Urothelium cell line (cell line): ENCODE measurements at regions not wholly inside any gene's neighbourhood (a gene's known extent, or its start where the extent isn't known, plus 50 kb on each side); places are given as distances from the start of the nearest gene placed in this dataset.
A peak's percentile ranks its signal among the peaks of the same experiment; 100 is the strongest.
"Not testable (repeated sequence)": the region's sequence is repeated elsewhere in the genome, so short reads cannot be mapped to it uniquely, and the experiment has no call there.

Source experiments
- DNase-seq: peaks from one replicate; pipeline ENCODE4 v3.0.0; 2011; ENCODE audit warnings: low spot score, mixed read lengths
- FAIRE-seq: peaks from 2 replicates; lab custom pipeline; 2011; peaks lifted over from hg19 to GRCh38; lab: Jason Lieb, UNC

DNA sequence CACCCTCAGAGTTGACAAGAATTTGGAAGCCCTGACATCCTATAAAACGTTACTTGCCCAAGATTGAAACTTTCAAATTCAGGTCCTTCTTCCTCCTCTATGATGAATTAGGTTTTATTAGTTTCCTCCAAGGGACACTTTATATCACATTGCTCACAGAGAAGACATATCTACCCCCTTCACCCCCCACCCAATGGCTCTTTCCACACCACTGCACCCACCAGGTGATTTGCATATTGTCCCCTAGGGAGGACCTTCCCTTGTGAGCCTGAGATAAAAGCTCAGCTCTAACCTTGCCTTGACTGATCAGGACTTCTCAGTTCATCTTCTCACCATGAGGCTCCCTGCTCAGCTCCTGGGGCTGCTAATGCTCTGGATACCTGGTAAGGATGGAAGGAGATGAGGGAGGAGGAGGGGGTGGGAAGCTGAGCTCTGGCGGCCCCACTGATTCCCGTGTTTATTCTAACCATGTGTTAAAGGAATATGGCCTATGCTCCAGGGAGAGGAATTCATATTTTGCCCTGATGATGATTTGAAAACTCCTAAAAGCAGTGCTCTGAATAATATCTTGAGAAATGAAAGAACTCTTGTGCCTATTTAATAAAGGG lies 1255.8 kb downstream of the RPIA start:
- not testable (repeated sequence) for FAIRE-seq, DNase-seq

DNA sequence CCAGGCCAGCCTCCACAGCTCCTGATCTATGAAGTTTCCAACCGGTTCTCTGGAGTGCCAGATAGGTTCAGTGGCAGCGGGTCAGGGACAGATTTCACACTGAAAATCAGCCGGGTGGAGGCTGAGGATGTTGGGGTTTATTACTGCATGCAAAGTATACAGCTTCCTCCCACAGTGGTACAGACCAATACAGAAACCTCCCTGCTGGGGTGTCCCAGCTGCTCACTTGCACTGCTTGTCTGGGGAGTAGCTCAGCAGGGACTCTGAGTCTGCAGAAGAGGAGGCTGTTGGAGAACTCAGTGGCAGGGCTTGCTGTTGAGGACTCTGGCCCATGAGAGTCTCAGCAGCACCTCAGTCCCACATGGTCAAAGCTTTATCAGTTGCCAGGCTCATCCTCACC lies 1256.6 kb downstream of the RPIA start:
- FAIRE-seq = peak; percentile 9
- DNase-seq = not testable (repeated sequence)

DNA sequence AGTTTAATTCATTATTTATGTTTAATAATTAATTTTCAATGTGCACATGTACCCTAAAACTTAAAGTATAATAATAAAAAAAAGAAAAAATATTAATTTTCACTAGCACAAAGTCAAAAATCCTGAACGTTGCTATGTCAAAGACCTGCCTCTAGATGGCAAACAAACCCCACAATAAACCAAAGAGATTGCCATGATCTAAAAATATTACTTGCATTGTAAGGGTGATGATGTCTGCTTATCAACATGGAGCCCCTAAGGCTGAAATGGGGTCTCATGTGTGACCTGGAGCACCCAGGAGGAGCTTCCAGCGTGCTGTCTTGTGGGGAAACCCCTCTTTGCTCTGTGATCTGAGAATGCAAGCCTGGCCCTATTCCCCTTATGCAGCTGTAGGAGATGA lies 1259.3 kb downstream of the RPIA start:
- FAIRE-seq = peak; percentile 87
- not testable (repeated sequence) for DNase-seq

DNA sequence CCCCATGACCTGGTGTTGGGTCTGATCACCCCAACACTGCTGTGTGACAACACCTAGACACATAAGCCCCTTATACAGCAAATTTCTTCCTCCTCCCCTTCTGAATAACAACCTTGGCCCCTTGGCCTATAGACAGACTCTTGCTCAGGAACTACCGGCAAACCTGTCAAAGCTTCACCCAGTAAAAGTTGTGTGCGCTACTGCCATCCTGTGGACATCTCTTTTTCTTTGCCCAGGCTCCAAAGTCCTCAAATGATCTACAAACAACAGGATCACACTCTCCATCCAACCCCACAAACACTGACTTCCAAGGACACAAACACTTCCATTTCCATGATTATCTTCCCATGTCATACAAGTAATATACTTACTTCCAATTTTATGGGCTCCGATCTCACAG lies 1265.8 kb downstream of the RPIA start:
- FAIRE-seq (peak; percentile 96), DNase-seq (peak; percentile 14)

DNA sequence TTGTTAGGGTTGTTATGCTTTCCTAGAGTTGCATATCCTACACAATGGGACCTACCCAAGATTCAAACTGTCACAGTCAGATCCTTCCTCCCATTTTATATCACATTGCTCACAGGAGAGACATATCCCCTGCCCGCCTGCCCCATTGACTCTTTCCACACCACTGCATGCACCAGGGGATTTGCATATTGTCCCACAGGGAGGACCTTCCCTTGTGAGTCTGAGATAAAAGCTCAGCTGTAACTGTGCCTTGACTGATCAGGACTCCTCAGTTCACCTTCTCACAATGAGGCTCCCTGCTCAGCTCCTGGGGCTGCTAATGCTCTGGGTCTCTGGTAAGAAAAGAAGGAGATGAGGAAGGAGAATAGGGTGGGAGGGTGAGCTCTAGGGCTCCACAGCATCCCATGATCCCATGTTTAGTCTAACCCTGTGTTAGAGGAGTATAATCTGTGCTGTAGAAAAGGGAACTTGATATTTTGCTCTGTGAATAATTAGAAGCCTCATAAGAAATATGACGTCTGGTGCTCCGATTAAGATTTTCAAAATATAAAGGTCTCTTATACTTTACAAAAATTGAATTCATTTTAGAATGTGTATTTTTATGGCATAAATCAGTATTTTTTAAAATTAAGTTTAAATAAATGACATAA lies 1268.4 kb downstream of the RPIA start:
- FAIRE-seq, DNase-seq: not testable (repeated sequence)

DNA sequence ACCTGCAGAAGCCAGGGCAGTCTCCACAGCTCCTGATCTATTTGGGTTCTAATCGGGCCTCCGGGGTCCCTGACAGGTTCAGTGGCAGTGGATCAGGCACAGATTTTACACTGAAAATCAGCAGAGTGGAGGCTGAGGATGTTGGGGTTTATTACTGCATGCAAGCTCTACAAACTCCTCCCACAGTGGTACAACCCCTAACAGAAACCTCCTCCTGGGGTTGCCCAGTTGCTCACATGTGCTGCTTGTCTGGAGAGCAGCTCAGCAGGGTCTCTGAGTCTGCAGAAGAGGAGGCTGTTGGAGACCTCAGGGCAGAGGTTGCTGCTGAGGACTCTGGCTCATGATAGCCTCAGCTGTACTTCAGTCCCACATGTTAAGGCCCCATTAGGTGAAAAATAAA lies 1269.1 kb downstream of the RPIA start:
- peak; percentile 37 for FAIRE-seq

DNA sequence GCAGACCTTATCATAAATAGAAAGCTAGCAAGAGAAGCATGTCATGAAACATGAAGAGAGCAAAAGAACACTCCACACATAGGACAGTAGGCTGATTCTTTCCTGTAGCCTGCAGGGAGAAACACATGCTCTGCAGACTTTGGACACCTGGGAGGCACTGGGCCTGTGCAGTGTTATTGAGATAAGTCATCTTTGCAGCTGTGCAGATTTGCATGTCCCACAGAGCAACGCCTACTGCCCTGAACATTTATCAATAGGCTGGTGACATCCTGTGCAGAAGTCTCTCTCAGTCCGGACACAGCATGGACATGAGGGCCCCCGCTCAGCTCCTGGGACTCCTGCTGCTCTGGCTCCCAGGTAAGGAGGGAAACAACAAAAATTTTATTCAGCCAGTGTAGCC lies 1277.1 kb downstream of the RPIA start:
- DNase-seq, FAIRE-seq: not testable (repeated sequence)

More for the DNA sequence above, 1269.1 kb downstream of the RPIA start:
- DNase-seq = not testable (repeated sequence)

DNA sequence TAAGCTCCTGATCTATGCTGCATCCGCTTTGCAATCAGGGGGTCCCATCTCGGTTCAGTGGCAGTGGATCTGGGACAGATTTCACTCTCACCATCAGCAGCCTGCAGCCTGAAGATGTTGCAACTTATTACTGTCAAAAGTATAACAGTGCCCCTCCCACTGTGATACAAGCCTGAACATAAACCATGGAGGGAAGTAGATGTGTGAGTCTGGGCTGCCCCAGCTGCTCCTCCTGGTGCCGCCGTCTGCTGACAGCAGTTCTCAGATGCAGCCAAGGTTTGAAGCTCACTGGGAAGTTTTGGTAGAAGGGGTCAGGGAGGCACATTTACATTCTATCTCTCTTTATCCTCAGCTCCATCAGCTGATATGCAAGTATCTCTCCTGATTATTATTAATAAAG lies 1277.7 kb downstream of the RPIA start:
- FAIRE-seq = peak; percentile 44
- not testable (repeated sequence) for DNase-seq

DNA sequence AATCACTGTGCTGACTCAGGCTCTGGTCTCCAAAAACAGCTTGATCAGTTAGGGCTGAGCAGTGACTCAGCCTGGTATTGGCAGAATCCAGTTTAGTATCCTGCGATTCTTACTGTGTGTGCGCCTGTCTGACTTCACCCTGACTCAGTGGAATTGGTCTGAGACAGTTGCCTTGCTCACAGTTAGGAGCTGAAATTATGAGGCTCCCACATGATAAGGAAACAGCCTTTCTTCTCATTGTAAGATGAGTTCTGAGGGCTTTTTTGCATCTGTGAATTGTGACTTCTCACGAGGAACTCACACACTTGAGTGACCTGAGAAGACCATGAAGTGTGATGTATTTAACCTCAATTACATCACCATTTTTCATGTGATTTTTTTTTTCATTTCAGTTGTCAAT lies 1282.4 kb downstream of the RPIA start:
- not testable (repeated sequence) for FAIRE-seq
- peak; percentile 25 for DNase-seq

DNA sequence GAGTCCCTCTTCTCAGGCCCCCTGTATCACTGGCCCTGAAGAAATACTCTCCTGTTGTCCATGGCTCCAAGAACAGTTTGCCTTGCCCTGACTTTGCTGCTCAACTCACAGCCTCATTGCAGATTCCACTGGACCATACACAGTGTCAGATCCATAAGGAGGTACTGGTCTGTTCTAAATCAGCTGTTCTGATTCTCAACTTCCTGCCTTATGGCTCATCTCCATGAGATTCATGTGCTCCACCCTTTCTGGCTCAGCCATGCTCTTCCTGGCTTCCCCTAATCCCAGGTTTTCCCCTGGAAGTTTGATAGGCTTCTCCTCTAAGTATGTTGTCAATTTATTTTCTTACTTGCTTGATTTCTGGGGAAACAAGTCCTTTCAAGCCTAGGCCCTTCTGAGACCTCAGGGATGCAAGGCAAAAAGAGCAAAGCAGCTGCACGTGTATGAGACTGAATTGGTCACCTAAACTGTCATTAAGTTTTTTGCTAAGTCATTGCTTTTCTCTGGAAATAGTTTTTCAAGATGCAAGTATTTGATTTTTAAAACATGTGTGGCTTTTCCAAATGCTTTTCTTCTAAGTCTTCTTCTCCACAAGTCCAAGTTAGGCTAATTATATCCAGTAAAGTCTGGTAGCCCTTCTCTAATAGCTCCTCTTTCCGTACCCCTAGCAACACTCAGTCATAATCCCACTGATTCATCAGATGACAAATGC lies 1288.5 kb downstream of the RPIA start:
- DNase-seq = not testable (repeated sequence)
- peak; percentile 89 for FAIRE-seq

DNA sequence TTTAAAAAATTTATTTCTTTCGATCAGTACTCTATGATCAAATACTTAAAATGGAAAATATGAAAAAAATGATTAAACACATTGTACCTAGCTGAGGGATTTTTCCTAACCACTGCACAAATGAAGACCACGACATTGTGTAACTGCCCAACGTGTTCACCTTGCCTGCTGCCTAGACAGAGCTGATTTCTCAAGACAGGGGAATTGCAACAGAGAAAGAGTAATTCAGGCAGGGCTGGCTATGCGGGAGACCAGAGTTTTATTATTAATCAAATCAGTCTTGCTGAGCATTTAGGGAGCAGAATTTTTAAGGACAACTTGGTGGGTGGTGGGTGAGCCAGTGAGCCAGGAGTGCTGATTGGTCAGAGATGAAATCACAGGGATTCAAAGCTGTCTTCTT lies 1290.8 kb downstream of the RPIA start:
- FAIRE-seq, DNase-seq: not testable (repeated sequence)

DNA sequence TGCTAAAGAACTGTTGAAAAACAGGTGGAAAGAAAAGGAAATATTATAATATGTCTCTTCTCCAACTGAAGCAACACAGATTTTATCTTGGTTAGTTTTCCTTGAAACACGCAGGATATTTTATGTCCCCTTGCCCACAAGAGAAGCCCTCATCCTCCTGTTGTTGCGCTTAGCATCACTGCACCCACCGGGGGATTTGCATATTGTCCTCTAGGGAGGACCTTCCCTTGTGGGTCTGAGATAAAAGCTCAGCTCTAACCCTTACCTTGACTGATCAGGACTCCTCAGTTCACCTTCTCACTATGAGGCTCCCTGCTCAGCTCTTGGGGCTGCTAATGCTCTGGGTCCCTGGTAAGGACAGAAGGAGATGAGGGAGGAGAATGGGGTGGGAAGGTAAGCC lies 1294.2 kb downstream of the RPIA start:
- DNase-seq, FAIRE-seq: not testable (repeated sequence)

DNA sequence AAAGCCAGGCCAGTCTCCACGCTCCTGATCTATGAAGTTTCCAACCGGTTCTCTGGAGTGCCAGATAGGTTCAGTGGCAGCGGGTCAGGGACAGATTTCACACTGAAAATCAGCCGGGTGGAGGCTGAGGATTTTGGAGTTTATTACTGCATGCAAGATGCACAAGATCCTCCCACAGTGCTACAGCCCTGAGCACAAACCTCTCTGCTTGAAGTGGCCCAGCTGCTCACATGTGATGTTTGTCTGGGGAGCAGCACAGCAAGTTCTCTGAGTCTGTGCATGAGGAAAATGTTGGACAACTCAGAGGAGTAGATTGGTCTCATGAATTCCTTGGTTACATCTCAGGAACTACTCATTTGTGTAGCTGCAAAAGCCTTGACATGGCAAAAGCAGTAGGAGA lies 1295.1 kb downstream of the RPIA start:
- not testable (repeated sequence) for DNase-seq
- peak; percentile 86 for FAIRE-seq

DNA sequence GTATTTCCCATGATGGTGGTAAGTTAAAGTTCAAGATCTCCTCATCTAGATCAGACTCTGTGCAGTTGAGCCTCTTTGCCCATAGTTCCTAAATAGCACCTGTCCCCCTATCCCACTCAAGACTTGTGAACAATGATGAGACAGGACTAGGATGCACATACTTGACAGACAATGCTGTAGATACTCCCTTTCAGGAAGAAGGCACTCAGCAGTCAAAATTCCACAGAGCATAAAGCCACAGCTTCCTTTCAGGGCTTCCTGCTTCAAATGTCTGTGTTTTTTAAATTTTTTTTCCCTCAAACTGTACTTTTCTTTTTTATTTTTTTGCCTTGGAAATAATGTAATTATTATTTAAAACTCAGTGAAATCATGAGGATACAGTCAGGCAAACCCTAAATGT lies 1305.3 kb downstream of the RPIA start:
- FAIRE-seq = peak; percentile 93
- DNase-seq = not testable (repeated sequence)

DNA sequence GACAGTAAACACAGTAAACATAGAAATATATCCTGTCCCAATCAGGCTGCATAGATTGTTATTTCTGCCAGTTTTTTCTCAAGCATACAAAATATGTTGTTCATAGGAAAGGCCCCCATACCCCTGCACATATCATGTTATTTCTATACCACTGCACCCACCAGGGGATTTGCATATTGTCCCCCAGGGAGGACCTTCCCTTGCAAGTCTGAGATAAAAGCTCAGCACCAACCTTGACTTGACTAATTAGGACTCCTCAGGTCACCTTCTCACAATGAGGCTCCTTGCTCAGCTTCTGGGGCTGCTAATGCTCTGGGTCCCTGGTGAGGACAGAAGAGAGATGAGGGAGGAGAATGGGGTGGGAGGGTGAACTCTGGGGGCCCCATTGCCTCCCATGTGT lies 1313.1 kb downstream of the RPIA start:
- DNase-seq = not testable (repeated sequence)
- peak; percentile 23 for FAIRE-seq

DNA sequence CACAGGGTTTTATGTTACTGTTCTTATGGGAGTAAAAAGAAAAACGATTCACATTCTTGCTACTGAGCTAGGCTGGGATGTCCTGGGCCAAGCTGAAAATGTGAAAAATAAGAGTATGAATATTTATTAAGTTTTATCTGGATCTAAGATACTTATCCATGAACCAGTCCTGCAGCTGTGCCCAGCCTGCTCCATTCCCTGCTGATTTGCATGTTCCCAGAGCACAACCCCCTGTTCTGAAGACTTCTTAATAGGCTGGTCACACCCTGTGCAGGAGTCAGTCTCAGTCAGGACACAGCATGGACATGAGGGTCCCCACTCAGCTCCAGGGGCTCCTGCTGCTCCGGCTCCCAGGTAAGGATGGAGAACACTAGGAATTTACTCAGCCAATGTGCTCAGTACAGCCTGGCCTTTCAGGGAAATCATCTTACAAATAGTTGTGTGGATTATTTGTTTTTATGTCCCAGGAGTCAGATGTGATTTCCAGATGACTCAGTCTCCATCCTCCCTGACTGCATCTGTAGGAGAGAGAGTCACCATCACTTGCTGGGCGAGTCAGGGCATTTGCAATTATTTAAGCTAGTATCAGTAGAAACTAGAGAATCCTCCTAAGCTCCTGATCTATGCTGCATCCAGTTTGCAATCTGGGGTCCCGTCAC lies 1319.1 kb downstream of the RPIA start:
- not testable (repeated sequence) for FAIRE-seq

DNA sequence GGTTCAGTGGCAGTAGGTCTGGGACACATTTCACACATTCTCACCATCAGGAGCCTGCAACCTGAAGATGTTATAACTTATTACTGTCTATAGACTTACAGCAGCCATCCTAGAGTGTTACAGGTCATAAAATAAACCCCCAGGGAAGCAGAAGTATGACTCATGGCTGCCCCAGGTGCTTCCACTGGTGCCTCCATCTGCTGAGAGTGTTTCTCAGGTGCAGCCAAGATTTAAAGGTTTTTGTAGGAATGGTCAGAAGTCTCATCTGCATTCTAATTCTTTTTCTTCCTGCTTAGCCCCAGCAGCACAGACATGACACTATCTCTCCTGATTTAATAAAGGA lies 1319.6 kb downstream of the RPIA start:
- not testable (repeated sequence) for FAIRE-seq

More for the DNA sequence above, 1319.1 kb downstream of the RPIA start:
- DNase-seq = not testable (repeated sequence)

DNA sequence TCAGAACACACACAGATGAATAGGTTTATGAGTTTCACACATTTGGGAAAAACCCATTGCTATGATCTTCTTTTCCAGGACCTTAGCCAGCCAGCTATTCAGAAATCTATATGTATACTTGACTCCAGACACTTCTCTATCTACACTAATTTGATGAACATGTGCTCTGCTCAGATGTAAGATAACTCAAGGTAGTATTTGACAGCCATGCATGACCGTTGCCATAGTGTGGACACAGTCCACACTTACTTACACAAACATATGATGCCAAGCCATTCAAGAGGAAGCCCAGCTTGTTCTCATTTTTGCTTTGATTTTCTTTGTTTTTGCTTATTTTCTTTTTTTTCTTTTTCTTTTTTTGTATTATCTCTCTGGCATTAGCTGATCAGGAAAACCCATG lies 1328.4 kb downstream of the RPIA start:
- FAIRE-seq = peak; percentile 23
- not testable (repeated sequence) for DNase-seq

More for the DNA sequence above, 1319.6 kb downstream of the RPIA start:
- not testable (repeated sequence) for DNase-seq

DNA sequence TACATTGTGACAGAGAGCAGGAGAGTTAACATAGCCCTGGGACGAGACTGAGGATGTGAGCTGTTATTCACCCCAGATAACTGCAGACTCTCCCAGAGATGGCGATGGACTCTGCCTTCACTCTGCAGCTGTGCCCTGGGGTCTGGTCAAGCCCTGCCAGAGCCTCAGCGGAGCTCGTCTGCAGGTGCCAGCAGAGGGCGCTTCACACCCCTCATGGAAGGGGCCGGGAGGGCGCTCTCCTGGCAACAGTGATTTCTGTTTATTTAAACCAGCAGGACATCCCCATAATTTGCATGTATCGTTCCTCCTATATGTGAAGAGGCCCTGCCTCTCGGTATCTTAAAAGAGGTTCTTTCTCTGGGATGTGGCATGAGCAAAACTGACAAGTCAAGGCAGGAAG lies 1329.8 kb downstream of the RPIA start:
- DNase-seq = not testable (repeated sequence)
- FAIRE-seq = peak; percentile 86

DNA sequence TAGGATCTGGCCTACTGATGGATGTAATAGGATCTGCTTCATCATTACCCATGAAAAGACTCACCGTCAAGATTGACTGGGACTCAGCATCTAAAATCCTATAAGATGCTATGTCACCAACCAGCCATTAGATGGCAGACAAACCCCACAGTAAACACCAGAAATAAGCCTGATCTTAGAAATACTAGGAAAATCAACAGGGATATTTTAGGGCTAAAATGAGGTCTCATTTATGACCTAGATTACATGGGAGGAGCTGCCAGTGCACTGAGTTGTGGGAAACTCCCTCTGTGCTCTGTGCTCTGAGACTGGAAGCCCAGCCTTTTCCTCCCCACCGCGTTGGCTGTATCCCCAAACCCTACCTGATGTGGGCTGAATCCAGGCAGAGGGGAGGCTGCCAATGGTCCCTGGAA lies 1335.8 kb downstream of the RPIA start:
- FAIRE-seq = peak; percentile 99

More for the DNA sequence above, 1335.8 kb downstream of the RPIA start:
- not testable (repeated sequence) for DNase-seq
